ENCODE measurements at regions not wholly inside any gene's neighbourhood (a gene's known extent, or its start where the extent isn't known, plus 50 kb on each side); places are given as distances from the start of the nearest gene placed in this dataset.
"Not testable (repeated sequence)": the region's sequence is repeated elsewhere in the genome, so short reads cannot be mapped to it uniquely, and the experiment has no call there.

DNA sequence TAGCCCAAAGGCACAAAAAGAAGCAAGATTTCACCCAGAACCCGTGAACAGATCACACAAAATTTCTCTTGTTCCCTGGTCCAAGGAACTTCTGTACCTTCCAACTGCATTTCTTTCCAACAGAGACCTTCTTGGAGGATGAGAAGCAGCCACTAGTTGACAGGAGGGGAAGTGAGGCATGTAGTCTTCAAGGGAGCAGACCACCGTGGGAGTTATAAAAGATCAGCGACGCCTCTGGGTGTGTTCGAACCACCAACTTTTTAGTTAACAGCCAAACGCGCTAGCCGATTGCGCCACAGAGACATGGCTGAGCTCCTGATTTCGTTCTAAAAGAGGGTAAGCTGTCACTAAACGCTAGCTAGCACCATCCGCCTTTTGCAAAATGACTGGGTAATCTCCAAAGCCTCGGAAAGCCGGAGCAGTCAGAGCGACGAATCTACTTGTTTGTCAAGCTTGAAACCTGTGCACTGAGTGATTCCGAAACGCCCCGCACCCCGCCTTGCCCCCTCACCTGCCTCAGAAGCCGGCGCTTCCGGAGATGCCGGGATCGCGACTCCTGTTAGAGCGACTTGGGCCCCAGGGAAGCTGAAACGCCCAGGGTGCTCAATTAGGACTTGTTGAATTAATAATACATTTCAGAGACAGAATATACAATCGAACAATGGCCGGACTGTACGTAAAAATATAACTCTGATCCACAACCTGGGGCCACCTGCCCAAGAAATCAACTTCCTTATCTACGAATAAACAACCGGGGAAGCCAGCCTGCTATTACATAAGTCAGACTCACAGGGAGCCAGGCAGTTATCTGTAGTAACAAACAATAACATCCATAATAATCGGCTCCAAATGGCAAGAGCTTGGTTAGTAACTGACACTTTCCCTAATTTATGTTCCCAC lies 140.1 kb downstream of the FAM72C start:
- TF ChIP-seq, protein P1, sequence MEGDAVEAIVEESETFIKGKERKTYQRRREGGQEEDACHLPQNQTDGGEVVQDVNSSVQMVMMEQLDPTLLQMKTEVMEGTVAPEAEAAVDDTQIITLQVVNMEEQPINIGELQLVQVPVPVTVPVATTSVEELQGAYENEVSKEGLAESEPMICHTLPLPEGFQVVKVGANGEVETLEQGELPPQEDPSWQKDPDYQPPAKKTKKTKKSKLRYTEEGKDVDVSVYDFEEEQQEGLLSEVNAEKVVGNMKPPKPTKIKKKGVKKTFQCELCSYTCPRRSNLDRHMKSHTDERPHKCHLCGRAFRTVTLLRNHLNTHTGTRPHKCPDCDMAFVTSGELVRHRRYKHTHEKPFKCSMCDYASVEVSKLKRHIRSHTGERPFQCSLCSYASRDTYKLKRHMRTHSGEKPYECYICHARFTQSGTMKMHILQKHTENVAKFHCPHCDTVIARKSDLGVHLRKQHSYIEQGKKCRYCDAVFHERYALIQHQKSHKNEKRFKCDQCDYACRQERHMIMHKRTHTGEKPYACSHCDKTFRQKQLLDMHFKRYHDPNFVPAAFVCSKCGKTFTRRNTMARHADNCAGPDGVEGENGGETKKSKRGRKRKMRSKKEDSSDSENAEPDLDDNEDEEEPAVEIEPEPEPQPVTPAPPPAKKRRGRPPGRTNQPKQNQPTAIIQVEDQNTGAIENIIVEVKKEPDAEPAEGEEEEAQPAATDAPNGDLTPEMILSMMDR (IDR thresholded peaks at IDR 0.05 in 4 of 5, conservative IDR thresholded peaks at IDR 0.05 in 1 of 5), result not testable (repeated sequence)
- TF ChIP-seq POLR2A (IDR thresholded peaks at IDR 0.05), result not testable (repeated sequence)

Measured in gastrocnemius medialis (tissue), 4 donors.